Spleen (tissue), 11 donors: ENCODE measurements at regions not wholly inside any gene's neighbourhood (a gene's known extent, or its start where the extent isn't known, plus 50 kb on each side); places are given as distances from the start of the nearest gene placed in this dataset.
A peak's percentile ranks its signal among the peaks of the same experiment; 100 is the strongest.
"Not testable (repeated sequence)": the region's sequence is repeated elsewhere in the genome, so short reads cannot be mapped to it uniquely, and the experiment has no call there.

Source experiments
- DNase-seq: peaks from one replicate; pipeline ENCODE4 v3.0.0-alpha.2; 2020
- H3K27ac ChIP-seq, 8 donors: fragments of 200-600 bp; sonication (generic) in 7 of 8; 1 replicate in 4 of 8; 2 replicates in 4 of 8; pipeline versions ENCODE4 v1.5.0 to v1.8.0; 2016 to 2021; ENCODE audit warnings: inconsistent platforms in 4 of 8, mild to moderate bottlenecking in 4 of 8, moderate library complexity in 1 of 8
- H3K27me3 ChIP-seq, 7 donors: fragments of 200-600 bp; sonication (generic) in 6 of 7; replicated peaks in 1 of 7; 1 replicate in 4 of 7; 2 replicates in 3 of 7; pipeline versions ENCODE4 v1.5.0 to v1.8.0; 2016 to 2021; ENCODE audit warnings: inconsistent platforms in 3 of 7, mild to moderate bottlenecking in 1 of 7
- H3K36me3 ChIP-seq, 6 donors: fragments of 200-600 bp; sonication (generic) in 5 of 6; 1 replicate in 4 of 6; 2 replicates in 2 of 6; pipeline versions ENCODE4 v1.5.0 to v1.8.0; 2016 to 2021; ENCODE audit warnings: inconsistent platforms in 2 of 6
- H3K4me1 ChIP-seq, 6 donors: fragments of 200-600 bp; sonication (generic) in 5 of 6; 1 replicate in 3 of 6; 2 replicates in 3 of 6; pipeline versions ENCODE4 v1.5.0 to v1.8.0; 2016 to 2021; ENCODE audit warnings: inconsistent platforms in 3 of 6
- H3K4me3 ChIP-seq, 8 donors: fragments of 200-600 bp; sonication (generic) in 7 of 8; 1 replicate in 4 of 8; 2 replicates in 4 of 8; pipeline versions ENCODE4 v1.5.0 to v1.8.0; 2016 to 2021; ENCODE audit warnings: inconsistent platforms in 4 of 8, mild to moderate bottlenecking in 4 of 8, moderate library complexity in 2 of 8
- H3K9me3 ChIP-seq, 8 donors: fragments of 200-600 bp; sonication (generic) in 7 of 8; 1 replicate in 4 of 8; 2 replicates in 4 of 8; pipeline versions ENCODE4 v1.5.0 to v1.8.0; 2016 to 2021; ENCODE audit warnings: inconsistent platforms in 4 of 8
- WGBS, 5 donors: extraction: QIAGEN DNeasy Blood & Tissue Kit in 3 of 5; methylation state at CpG; one replicate each; pipeline versions ENCODE4 v1.1.5 to v1.1.7; 2013 to 2018; 5-methylcytosine and 5-hydroxymethylcytosine counted together
- intact Hi-C: fragments of 100-400 bp; cut with DNase I; formaldehyde crosslinking; loops from one replicate; pipeline ENCODE4 v1.15.0; 2023; ENCODE audit warnings: low total_unique reads
- donor health status: healthy with polysubstance abuse.
- donor health status: DM: no; HTN: no; CAD: no; lungs with moderate emphysema.
- donor health status: DM: no; HTN: no; CAD: no.
- donor health status: Bipolar disorder and iron deficiency.
- donor health status: healthy.
- donor health status: DM: no; HTN: no; CAD: no.
- donor health status: DM: yes; HTN: yes; CAD: no.

DNA sequence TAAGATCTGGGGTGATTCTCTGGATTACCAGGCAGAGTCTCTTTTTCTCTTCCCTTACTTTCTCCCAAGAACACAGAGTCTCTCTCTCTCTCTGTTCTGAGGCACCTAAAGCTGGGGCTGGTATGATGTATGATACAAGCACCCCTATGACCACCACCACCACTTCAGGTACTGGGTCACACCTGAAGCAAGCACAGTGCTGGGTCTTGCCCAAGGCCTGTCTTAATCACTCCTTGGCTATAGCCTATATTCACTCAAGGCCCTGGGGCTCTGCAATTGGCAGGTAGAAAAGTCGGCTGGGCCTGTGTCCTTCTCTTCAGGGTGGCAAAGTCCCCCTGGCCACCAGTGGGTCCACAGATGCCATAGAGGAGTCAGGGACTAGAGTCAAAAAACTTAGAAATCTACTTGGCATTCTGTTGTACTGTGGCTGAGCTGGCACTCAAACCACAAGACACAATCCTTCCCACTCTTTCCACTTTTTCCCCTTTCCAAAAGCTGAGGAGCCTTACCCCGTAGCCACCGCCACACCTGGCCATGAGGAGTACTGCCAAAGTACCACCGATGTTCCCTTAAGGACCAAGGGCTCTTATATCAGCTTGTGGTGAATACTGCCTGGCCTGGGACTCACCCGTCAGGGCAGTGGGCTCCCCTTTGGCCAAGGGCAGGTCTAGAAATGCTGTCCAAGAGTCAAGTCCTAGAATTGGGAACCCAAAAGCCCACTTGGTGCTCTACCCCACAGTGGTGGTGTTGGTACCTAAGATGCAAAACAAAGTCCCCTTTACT is 159.2 kb downstream of the POTEM start:
- 77 to 92% (median 90%) methylated on average over 2 to 5 of the region's 5 CpGs for WGBS, 5 donors
- peak; percentile 64 for DNase-seq

DNA sequence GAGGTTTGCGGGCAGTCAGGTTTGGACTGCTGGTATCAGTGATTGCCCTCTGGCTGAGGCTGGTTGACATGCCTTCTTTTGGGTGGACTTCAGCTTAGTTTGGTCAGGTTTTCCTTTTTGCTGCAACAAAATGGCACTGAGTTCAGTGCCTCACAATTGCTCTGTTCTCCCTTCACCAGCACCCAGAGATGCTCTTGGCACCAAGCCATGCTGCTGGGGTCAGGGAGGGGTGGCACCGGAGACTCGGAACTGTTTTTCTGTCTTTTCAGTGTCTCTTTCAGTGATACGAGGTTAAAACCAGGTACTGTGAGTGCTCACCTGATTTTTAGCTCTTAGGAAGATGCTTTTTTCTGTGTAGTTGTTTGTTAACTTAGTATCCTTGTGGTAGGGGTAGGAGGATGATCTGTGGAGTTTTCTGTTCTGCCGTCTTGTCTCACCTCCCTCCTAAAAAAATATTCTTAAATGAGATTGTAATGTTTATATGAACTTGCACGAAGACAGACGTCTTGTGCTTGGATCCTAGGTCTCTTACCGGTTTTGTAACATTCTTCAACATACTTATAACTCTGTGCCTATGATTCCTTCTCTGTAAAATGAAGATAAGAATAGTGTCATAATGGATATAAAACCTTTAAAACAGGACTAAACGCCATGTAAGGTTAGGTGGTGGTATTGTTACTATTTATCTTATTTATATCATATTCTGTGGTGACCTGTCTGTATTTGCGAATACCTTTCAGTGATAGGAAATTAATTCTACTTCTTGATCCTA is 160.6 kb downstream of the POTEM start:
- intact Hi-C loops, H3K4me1 ChIP-seq, H3K36me3 ChIP-seq, H3K4me3 ChIP-seq, H3K9me3 ChIP-seq, H3K27me3 ChIP-seq, H3K27ac ChIP-seq: not testable (repeated sequence)
- WGBS, 5 donors = 74 to 79% (median 78%) methylated on average over 9 to 10 of the region's 10 CpGs
- DNase-seq = peak; percentile 74

More for the DNA sequence above, 159.2 kb downstream of the POTEM start:
- H3K9me3 ChIP-seq, H3K27ac ChIP-seq, H3K4me1 ChIP-seq, H3K27me3 ChIP-seq, H3K36me3 ChIP-seq, intact Hi-C loops, H3K4me3 ChIP-seq: not testable (repeated sequence)

DNA sequence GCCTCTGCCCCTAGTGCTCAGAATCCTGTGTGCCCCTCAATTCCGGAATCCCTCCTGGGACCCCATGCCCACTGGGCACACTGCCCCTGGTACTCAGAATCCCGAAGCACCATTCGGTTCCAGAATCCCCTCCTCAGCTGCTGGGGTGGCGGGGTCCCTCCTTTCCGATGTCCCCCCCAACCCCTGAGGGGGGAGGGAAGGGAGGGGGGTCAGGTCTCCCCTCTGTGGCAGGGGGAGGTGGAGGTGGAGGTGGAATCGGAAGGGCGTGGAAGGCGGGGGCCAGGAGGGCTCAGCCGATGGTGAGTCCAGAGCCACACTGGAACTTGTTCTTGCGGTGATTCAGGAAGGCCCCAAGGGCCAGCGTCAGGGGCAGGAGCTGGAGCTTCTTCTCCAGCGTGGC is 164.3 kb downstream of the POTEM start:
- H3K4me3 ChIP-seq, H3K27me3 ChIP-seq, DNase-seq, H3K36me3 ChIP-seq, H3K4me1 ChIP-seq, intact Hi-C loops, H3K9me3 ChIP-seq, H3K27ac ChIP-seq: not testable (repeated sequence)
- 90 to 100% (median 95%) methylated on average over 2 to 3 of the region's 12 CpGs; no CpG with 5 or more reads in 2 of the 5 donors for WGBS, 5 donors

DNA sequence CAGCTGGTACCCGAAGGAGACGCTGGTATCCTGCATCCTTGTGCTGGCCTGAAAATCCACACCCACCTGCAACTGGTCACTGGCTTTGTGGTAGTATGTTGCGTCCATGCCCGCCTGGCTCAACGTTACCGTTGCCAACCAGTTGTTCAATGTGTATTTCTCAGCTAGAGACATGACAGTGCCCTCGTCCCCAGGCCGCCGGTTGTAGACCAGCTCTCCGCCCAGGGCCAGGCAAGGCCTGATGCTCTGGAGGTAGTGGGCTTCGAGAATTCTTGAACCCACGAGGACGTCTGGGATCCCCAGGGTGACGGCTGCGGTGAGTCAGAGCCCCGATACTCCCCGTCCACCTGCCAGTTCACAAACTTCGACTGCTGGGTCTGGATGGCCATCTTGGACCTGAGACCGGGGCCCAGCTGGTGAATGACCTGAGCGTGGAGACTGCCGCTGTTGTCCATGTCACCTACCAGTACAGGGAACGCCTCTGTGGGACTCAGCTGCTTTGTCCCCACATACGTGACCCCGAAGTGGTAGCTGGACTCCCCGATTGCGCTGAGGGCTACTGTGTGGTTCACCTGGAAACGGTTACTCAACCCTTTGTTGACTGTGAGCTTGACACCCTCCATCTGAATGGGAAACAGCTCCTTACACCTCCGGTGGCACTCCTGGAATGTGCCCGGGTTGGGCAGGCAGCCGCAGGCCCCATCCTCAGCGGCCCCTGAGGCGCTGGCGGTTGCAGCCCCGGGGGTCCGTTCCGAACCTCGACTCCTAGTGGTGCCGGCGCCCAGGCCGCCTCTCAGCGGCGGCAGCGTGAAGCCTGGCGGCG is 165.0 kb downstream of the POTEM start:
- H3K4me3 ChIP-seq, H3K27ac ChIP-seq, H3K27me3 ChIP-seq, H3K9me3 ChIP-seq, intact Hi-C loops, H3K4me1 ChIP-seq, H3K36me3 ChIP-seq: not testable (repeated sequence)
- DNase-seq = peak; percentile 24
- WGBS, 5 donors = 85 to 95% (median 90%) methylated on average over 3 to 38 of the region's 45 CpGs; no CpG with 5 or more reads in 1 of the 5 donors

DNA sequence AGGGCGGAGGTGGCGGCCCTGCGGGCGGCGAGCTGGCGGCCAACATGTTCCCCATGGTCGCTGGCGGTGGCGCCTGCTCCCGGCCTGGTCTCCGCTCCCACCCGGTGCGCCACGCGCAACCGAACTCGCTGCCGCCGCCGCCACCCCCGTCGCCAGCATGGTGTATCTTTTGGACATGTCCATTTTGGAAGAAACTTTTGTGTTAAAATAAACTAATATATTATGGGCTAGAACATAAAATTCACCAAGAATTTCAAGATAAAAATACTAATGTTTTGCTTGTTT is 165.5 kb downstream of the POTEM start:
- intact Hi-C loops, DNase-seq: not testable (repeated sequence)
- WGBS, 5 donors = 59% methylated on average over 7 of the region's 22 CpGs; no CpG with 5 or more reads in 4 of the 5 donors

DNA sequence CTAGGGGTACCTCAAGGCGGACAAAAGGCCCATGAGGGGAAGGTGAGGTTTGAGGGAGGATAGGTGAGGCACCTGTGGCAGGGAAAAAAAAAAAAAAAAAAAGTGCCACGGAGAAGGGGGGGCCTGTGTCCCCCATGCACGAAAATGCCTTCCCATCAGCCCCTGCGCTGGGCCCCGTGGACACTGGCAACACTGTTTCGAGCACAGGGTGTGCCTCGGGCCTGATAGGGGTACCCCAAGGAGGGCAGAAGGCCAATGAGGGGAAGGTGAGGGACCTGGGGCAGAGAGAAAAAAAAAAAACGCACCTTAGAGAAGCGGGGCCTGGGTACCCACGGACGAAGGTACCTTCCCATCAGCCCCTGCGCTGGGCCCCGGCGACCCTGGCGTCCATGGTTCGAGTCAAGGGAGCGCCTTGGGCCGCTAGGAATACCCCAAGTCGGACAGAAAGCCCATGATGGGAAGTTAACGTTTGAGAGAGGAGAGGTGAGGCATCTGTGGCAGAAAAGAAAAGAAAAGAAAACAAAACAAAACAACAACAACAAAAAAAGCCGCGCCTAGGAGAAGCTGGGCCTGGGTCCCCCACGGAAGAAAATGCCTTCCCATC is 190.0 kb downstream of the POTEM start:
- H3K4me1 ChIP-seq, H3K4me3 ChIP-seq, H3K27ac ChIP-seq, intact Hi-C loops, H3K36me3 ChIP-seq, H3K27me3 ChIP-seq: not testable (repeated sequence)
- WGBS, 5 donors = 68 to 80% (median 72%) methylated on average over 8 to 18 of the region's 23 CpGs
- DNase-seq = peak; percentile 79
- H3K9me3 ChIP-seq = peaks cover 0 to 20% (median 4%) of the 10 kb centered on the region in 8 donors

More for the DNA sequence above, 165.5 kb downstream of the POTEM start:
- not testable (repeated sequence) for H3K9me3 ChIP-seq, H3K4me3 ChIP-seq, H3K4me1 ChIP-seq, H3K27ac ChIP-seq, H3K36me3 ChIP-seq, H3K27me3 ChIP-seq

DNA sequence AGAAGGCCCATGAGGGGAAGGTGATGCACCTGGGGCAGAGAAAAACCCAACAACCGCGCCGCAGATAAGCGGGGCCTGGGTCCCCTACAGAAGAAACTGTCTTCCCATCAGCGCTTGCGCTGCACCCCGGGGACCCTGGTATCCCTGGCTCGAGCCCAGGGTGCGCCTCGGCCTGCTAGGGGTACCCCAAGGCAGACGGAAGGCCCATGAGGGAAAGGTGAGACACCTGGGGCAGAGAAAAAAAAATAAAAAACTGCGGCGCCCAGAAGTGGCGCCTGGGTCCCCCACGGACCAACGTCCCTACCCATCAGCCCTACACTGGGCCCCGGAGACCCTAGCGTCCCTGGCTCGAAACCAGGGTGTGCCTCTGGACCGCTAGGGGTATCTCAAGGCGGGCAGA is 190.8 kb downstream of the POTEM start:
- H3K4me1 ChIP-seq, H3K36me3 ChIP-seq, intact Hi-C loops, H3K4me3 ChIP-seq, H3K27ac ChIP-seq, H3K27me3 ChIP-seq: not testable (repeated sequence)
- DNase-seq = peak; percentile 78
- WGBS, 5 donors = 74 to 89% (median 80%) methylated on average over 15 to 21 of the region's 21 CpGs
- H3K9me3 ChIP-seq = peaks cover 0 to 20% (median 4%) of the 10 kb centered on the region in 8 donors

DNA sequence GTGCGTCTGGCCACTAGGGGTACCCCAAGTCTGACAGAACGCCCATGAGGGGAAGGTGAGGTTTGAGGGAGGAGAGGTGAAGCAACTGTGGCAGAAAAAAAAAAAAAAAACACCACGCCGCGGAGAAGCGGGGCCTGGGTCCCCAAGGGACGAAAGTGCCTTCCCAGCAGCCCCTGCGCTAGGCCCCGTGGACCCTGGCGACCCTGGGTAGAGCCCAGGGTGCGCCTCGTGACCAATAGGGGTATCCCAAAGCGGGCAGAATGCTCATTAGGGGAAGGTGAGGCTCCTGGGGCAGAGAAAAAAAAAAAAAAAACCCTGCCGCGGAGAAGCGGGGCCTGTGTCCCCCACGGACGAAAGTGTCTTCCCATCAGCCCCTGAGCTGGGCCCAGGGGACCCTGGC is 191.4 kb downstream of the POTEM start:
- H3K36me3 ChIP-seq, intact Hi-C loops, H3K4me1 ChIP-seq, H3K27ac ChIP-seq, H3K4me3 ChIP-seq, H3K27me3 ChIP-seq: not testable (repeated sequence)
- WGBS, 5 donors = 67 to 88% (median 78%) methylated on average over 4 to 18 of the region's 18 CpGs
- peaks cover 0 to 20% (median 4%) of the 10 kb centered on the region in 8 donors for H3K9me3 ChIP-seq
- peak; percentile 70 for DNase-seq

DNA sequence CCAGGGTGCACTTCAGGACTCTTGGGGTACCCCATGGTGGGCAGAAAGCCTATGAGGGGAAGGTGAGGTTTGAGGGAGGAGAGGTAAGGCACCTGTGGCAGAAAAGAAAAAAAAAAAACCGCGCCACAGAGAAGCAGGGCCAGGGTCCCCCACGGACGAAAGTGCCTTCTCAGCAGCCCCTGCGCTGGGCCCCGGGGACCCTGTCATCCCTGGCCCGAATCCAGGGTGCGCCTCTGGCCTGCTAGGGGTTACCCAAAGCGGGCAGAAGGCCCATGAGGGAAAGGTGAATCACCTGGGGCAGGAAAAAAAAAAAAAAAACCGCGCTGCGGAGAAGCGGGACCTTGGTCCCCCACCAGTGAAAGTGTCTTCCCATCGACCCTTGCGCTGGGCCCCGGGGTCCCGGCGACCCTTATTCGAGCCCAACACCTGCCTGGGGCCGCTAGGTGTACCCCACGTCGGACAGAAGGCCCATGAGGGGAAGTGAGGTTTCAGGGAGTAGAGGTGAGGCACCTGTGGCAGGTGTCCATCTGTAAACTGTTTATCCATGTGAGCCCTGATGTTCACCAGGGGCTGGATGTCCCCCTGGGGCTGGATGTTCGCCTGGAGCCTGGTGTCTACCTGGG is 191.9 kb downstream of the POTEM start:
- DNase-seq, intact Hi-C loops: not testable (repeated sequence)
- 67 to 86% (median 85%) methylated on average over 11 to 23 of the region's 23 CpGs for WGBS, 5 donors

DNA sequence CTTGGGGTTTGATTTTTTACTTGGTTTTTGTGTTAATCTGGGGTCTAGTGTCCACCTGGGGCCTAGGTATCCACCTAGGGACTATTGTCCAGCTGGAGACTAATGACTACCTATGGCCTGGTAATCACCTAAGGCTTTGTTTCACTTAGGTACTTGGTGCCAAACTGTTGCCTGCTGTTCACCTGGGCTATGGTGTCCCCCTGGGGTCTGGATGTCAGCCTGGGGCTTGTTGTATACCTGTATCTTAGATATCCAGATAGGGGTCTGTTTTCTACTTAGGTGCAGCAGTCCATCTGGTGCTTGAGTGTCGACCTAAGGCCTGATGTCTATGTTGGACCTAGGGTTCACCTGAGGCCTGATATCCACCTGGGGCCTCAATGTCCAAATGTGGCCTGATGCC is 193.1 kb downstream of the POTEM start:
- intact Hi-C loops, H3K4me1 ChIP-seq, H3K36me3 ChIP-seq, H3K27me3 ChIP-seq, H3K27ac ChIP-seq, H3K4me3 ChIP-seq: not testable (repeated sequence)
- peaks cover 0 to 24% (median 8%) of the 10 kb centered on the region in 8 donors for H3K9me3 ChIP-seq
- no CpG with 5 or more reads among the region's 1 CpG for WGBS, 5 donors
- peak; percentile 80 for DNase-seq

More for the DNA sequence above, 191.9 kb downstream of the POTEM start:
- H3K27ac ChIP-seq, H3K4me1 ChIP-seq, H3K27me3 ChIP-seq, H3K36me3 ChIP-seq, H3K4me3 ChIP-seq: not testable (repeated sequence)
- peaks cover 0 to 24% (median 5%) of the 10 kb centered on the region in 8 donors for H3K9me3 ChIP-seq
